Activated T-cell treated with anti-CD3 and anti-CD28 coated beads, Interleukin-2, amount 50 U/mL, for 24 hours (primary cell): ENCODE measurements at regions not wholly inside any gene's neighbourhood (a gene's known extent, or its start where the extent isn't known, plus 50 kb on each side); places are given as distances from the start of the nearest gene placed in this dataset.
"Not testable (repeated sequence)": the region's sequence is repeated elsewhere in the genome, so short reads cannot be mapped to it uniquely, and the experiment has no call there.

Experiments
- DNase-seq: peaks from one replicate; pipeline ENCODE4 v3.0.0-alpha.2; 2020
- H3K27ac Mint-ChIP-seq: 2 replicates; pipeline ENCODE4 v1.8.0; 2020; ENCODE audit warnings: mild to moderate bottlenecking, mixed read lengths
- H3K27me3 Mint-ChIP-seq: 2 replicates; pipeline ENCODE4 v1.8.0; 2020; ENCODE audit warnings: mixed read lengths
- H3K36me3 Mint-ChIP-seq: 2 replicates; pipeline ENCODE4 v1.8.0; 2020; ENCODE audit warnings: low read depth, mixed read lengths
- H3K4me1 Mint-ChIP-seq: 2 replicates; pipeline ENCODE4 v1.8.0; 2020; ENCODE audit warnings: low read depth, mixed read lengths
- H3K4me3 Mint-ChIP-seq: 2 replicates; pipeline ENCODE4 v1.8.0; 2020; ENCODE audit warnings: mild to moderate bottlenecking, moderate library complexity, mixed read lengths
- H3K9me3 Mint-ChIP-seq: 2 replicates; pipeline ENCODE4 v1.8.0; 2020; ENCODE audit warnings: mixed read lengths

- H3K4me1 Mint-ChIP-seq, result no peaks in the 10 kb centered on the region
- no peaks in the 10 kb centered on the region for H3K27me3 Mint-ChIP-seq
- H3K4me3 Mint-ChIP-seq, result no peak overlapping the region
- H3K36me3 Mint-ChIP-seq, result no peaks in the 10 kb centered on the region
- H3K27ac Mint-ChIP-seq, result no peak overlapping the region
- DNase-seq, result no peak
- peaks cover 9% of the 10 kb centered on the region for H3K9me3 Mint-ChIP-seq
Observed at GRCh38 chr14:85075694-85076476, 454.1 kb upstream of the FLRT2 start.

- H3K27me3 Mint-ChIP-seq, H3K4me1 Mint-ChIP-seq, H3K36me3 Mint-ChIP-seq, DNase-seq, H3K27ac Mint-ChIP-seq, H3K4me3 Mint-ChIP-seq: not testable (repeated sequence)
- peaks cover 14% of the 10 kb centered on the region for H3K9me3 Mint-ChIP-seq
Observed at GRCh38 chr14:85077716-85078115, 452.2 kb upstream of the FLRT2 start.

- Mint-ChIP-seq H3K4me1 (no peaks in the 10 kb centered on the region), H3K27ac (no peak overlapping the region), H3K4me3 (no peak overlapping the region), H3K27me3 (no peaks in the 10 kb centered on the region), H3K36me3 (no peaks in the 10 kb centered on the region), H3K9me3 (peaks cover 16% of the 10 kb centered on the region)
- DNase-seq, result no peak
Observed at GRCh38 chr14:85079842-85080730, 449.9 kb upstream of the FLRT2 start.

- H3K36me3 Mint-ChIP-seq, result no peaks in the 10 kb centered on the region
- DNase-seq, result no peak
- H3K9me3 Mint-ChIP-seq, result peaks cover 12% of the 10 kb centered on the region
- no peaks in the 10 kb centered on the region for H3K27me3 Mint-ChIP-seq
- H3K4me1 Mint-ChIP-seq, result no peaks in the 10 kb centered on the region
- H3K4me3 Mint-ChIP-seq, result no peak overlapping the region
- H3K27ac Mint-ChIP-seq, result no peak overlapping the region
Observed at GRCh38 chr14:85084344-85084743, 445.6 kb upstream of the FLRT2 start.

GRCh38 chr14:85085981-85086380 is 444.0 kb upstream of the FLRT2 start:
- H3K4me1 Mint-ChIP-seq, result no peaks in the 10 kb centered on the region
- no peaks in the 10 kb centered on the region for H3K27me3 Mint-ChIP-seq
- no peaks in the 10 kb centered on the region for H3K36me3 Mint-ChIP-seq
- H3K27ac Mint-ChIP-seq, result no peak overlapping the region
- H3K4me3 Mint-ChIP-seq, result no peak overlapping the region
- no peak for DNase-seq
- H3K9me3 Mint-ChIP-seq, result peaks cover 7% of the 10 kb centered on the region

- peaks cover 3% of the 10 kb centered on the region for H3K9me3 Mint-ChIP-seq
- H3K4me3 Mint-ChIP-seq, result no peak overlapping the region
- no peak overlapping the region for H3K27ac Mint-ChIP-seq
- H3K36me3 Mint-ChIP-seq, result no peaks in the 10 kb centered on the region
- no peaks in the 10 kb centered on the region for H3K4me1 Mint-ChIP-seq
- DNase-seq, result no peak
- H3K27me3 Mint-ChIP-seq, result no peaks in the 10 kb centered on the region
Observed at GRCh38 chr14:85087201-85087600, 442.7 kb upstream of the FLRT2 start.

GRCh38 chr14:85088192-85088591 is 441.8 kb upstream of the FLRT2 start:
- peaks cover 4% of the 10 kb centered on the region for H3K9me3 Mint-ChIP-seq
- H3K36me3 Mint-ChIP-seq, result no peaks in the 10 kb centered on the region
- H3K27ac Mint-ChIP-seq, result no peak overlapping the region
- H3K4me1 Mint-ChIP-seq, result no peaks in the 10 kb centered on the region
- H3K27me3 Mint-ChIP-seq, result no peaks in the 10 kb centered on the region
- H3K4me3 Mint-ChIP-seq, result no peak overlapping the region
- DNase-seq, result no peak

GRCh38 chr14:85090681-85091080 is 439.3 kb upstream of the FLRT2 start:
- Mint-ChIP-seq H3K27ac (no peak overlapping the region), H3K36me3 (no peaks in the 10 kb centered on the region), H3K27me3 (no peaks in the 10 kb centered on the region), H3K4me3 (no peak overlapping the region), H3K4me1 (no peaks in the 10 kb centered on the region), H3K9me3 (peaks cover 1% of the 10 kb centered on the region)
- no peak for DNase-seq

GRCh38 chr14:85093631-85094330 is 436.2 kb upstream of the FLRT2 start:
- H3K4me1 Mint-ChIP-seq, result no peaks in the 10 kb centered on the region
- DNase-seq, result no peak
- no peak overlapping the region for H3K4me3 Mint-ChIP-seq
- no peak overlapping the region for H3K27ac Mint-ChIP-seq
- no peaks in the 10 kb centered on the region for H3K36me3 Mint-ChIP-seq
- no peaks in the 10 kb centered on the region for H3K27me3 Mint-ChIP-seq
- H3K9me3 Mint-ChIP-seq, result peaks cover 7% of the 10 kb centered on the region

- no peak overlapping the region for H3K4me3 Mint-ChIP-seq
- no peak overlapping the region for H3K27ac Mint-ChIP-seq
- H3K36me3 Mint-ChIP-seq, result no peaks in the 10 kb centered on the region
- peaks cover 6% of the 10 kb centered on the region for H3K9me3 Mint-ChIP-seq
- H3K27me3 Mint-ChIP-seq, result no peaks in the 10 kb centered on the region
- H3K4me1 Mint-ChIP-seq, result no peaks in the 10 kb centered on the region
- DNase-seq, result no peak
Observed at GRCh38 chr14:85102591-85102990, 427.4 kb upstream of the FLRT2 start.

- Mint-ChIP-seq H3K9me3 (peaks cover 9% of the 10 kb centered on the region), H3K27ac (no peak overlapping the region), H3K36me3 (no peaks in the 10 kb centered on the region), H3K4me3 (no peak overlapping the region), H3K27me3 (no peaks in the 10 kb centered on the region), H3K4me1 (no peaks in the 10 kb centered on the region)
- no peak for DNase-seq
Observed at GRCh38 chr14:85106506-85106905, 423.4 kb upstream of the FLRT2 start.

GRCh38 chr14:85112762-85113161 is 417.2 kb upstream of the FLRT2 start:
- no peak overlapping the region for H3K27ac Mint-ChIP-seq
- no peaks in the 10 kb centered on the region for H3K36me3 Mint-ChIP-seq
- H3K4me1 Mint-ChIP-seq, result no peaks in the 10 kb centered on the region
- DNase-seq, result no peak
- peaks cover 16% of the 10 kb centered on the region for H3K9me3 Mint-ChIP-seq
- no peak overlapping the region for H3K4me3 Mint-ChIP-seq
- no peaks in the 10 kb centered on the region for H3K27me3 Mint-ChIP-seq

- DNase-seq, result no peak
- H3K36me3 Mint-ChIP-seq, result no peaks in the 10 kb centered on the region
- H3K27ac Mint-ChIP-seq, result no peak overlapping the region
- H3K4me3 Mint-ChIP-seq, result no peak overlapping the region
- no peaks in the 10 kb centered on the region for H3K4me1 Mint-ChIP-seq
- H3K9me3 Mint-ChIP-seq, result peaks cover 22% of the 10 kb centered on the region
- no peaks in the 10 kb centered on the region for H3K27me3 Mint-ChIP-seq
Observed at GRCh38 chr14:85115921-85116320, 414.0 kb upstream of the FLRT2 start.

- Mint-ChIP-seq H3K9me3 (peaks cover 19% of the 10 kb centered on the region), H3K27ac (no peak overlapping the region), H3K4me3 (no peak overlapping the region), H3K27me3 (no peaks in the 10 kb centered on the region), H3K4me1 (no peaks in the 10 kb centered on the region), H3K36me3 (no peaks in the 10 kb centered on the region)
- no peak for DNase-seq
Observed at GRCh38 chr14:85118274-85118673, 411.7 kb upstream of the FLRT2 start.
